Fibroblast of skin of left biceps (primary cell): ENCODE measurements at regions not wholly inside any gene's neighbourhood (a gene's known extent, or its start where the extent isn't known, plus 50 kb on each side); places are given as distances from the start of the nearest gene placed in this dataset.
"Not testable (repeated sequence)": the region's sequence is repeated elsewhere in the genome, so short reads cannot be mapped to it uniquely, and the experiment has no call there.

Experiments used
- DNase-seq, 2 experiments: peaks; one replicate each; pipeline ENCODE4 v3.0.0-alpha.2; 2013; ENCODE audit warnings: low read depth in 2 of 2

- DNase-seq = no peak
Measured at GRCh38 chr13:56424246-56424645, 716.5 kb upstream of the PRR20A start.

- no peak for DNase-seq
Measured at GRCh38 chr13:56457535-56458190, 683.1 kb upstream of the PRR20A start.

GRCh38 chr13:56459286-56459685, 681.4 kb upstream of the PRR20A start:
- no peak for DNase-seq

- no peak for DNase-seq
Measured at GRCh38 chr13:56501750-56502149, 639.0 kb upstream of the PRR20A start.

GRCh38 chr13:56510836-56511235, 629.9 kb upstream of the PRR20A start:
- no peak for DNase-seq

GRCh38 chr13:56512336-56512735, 628.4 kb upstream of the PRR20A start:
- not testable (repeated sequence) for DNase-seq

GRCh38 chr13:56515441-56515840, 625.3 kb upstream of the PRR20A start:
- no peak for DNase-seq

- DNase-seq = no peak
Measured at GRCh38 chr13:56528040-56528790, 612.5 kb upstream of the PRR20A start.

GRCh38 chr13:56530096-56530495, 610.6 kb upstream of the PRR20A start:
- no peak for DNase-seq

GRCh38 chr13:56547921-56548320, 592.8 kb upstream of the PRR20A start:
- DNase-seq = not testable (repeated sequence)

GRCh38 chr13:56558698-56559320, 581.9 kb upstream of the PRR20A start:
- no peak for DNase-seq

GRCh38 chr13:56561327-56561726, 579.4 kb upstream of the PRR20A start:
- DNase-seq = no peak

- no peak for DNase-seq
Measured at GRCh38 chr13:56563663-56564062, 577.1 kb upstream of the PRR20A start.

- DNase-seq = no peak
Measured at GRCh38 chr13:56586976-56587375, 553.7 kb upstream of the PRR20A start.

GRCh38 chr13:56615572-56615971, 525.1 kb upstream of the PRR20A start:
- no peak for DNase-seq

GRCh38 chr13:56622840-56623239, 517.9 kb upstream of the PRR20A start:
- no peak for DNase-seq

- DNase-seq = not testable (repeated sequence)
Measured at GRCh38 chr13:56628886-56629285, 511.8 kb upstream of the PRR20A start.

GRCh38 chr13:56631060-56631459, 509.7 kb upstream of the PRR20A start:
- DNase-seq = not testable (repeated sequence)

GRCh38 chr13:56653043-56653442, 487.7 kb upstream of the PRR20A start:
- no peak for DNase-seq

GRCh38 chr13:56659041-56659471, 481.7 kb upstream of the PRR20A start:
- DNase-seq = no peak

GRCh38 chr13:56670563-56670962, 470.2 kb upstream of the PRR20A start:
- DNase-seq = no peak

GRCh38 chr13:56681404-56681803, 459.3 kb upstream of the PRR20A start:
- no peak for DNase-seq

GRCh38 chr13:56687131-56687530, 453.6 kb upstream of the PRR20A start:
- no peak for DNase-seq
